GM18520 (cell line): ENCODE measurements at regions not wholly inside any gene's neighbourhood (a gene's known extent, or its start where the extent isn't known, plus 50 kb on each side); places are given as distances from the start of the nearest gene placed in this dataset.

Source experiments
- ATAC-seq: cut with Tn5 transposase; IDR thresholded peaks from one replicate; pipeline ENCODE4 v1.9.1; 2021; ENCODE audit not compliant: unreplicated experiment

GRCh38 chr10:10503772-10504171 lies 513.9 kb upstream of the CELF2 start:
- no peak for ATAC-seq

DNA sequence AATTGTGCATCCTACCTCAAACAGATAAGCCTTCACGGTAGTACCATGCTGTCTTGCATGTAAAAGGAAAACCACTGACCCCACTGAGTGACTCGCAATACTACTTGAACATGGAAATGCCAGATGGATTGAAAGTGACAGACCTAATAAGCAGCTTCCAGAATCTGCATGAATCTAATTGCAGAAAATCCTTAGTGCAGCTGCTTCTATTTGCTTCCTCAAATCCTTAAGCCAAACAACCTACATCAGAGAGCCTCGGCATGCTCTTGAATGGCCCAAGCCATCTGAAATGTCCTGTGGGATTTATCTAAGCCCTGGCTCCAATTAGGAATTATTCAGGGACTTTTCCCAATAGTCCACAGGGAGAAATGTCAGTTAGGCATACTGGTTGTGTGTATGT lies 509.5 kb upstream of the CELF2 start:
- ATAC-seq = no peak

- no peak for ATAC-seq
Observed at GRCh38 chr10:10510179-10510578, 507.5 kb upstream of the CELF2 start.

GRCh38 chr10:10513067-10513466 lies 504.6 kb upstream of the CELF2 start:
- no peak for ATAC-seq

DNA sequence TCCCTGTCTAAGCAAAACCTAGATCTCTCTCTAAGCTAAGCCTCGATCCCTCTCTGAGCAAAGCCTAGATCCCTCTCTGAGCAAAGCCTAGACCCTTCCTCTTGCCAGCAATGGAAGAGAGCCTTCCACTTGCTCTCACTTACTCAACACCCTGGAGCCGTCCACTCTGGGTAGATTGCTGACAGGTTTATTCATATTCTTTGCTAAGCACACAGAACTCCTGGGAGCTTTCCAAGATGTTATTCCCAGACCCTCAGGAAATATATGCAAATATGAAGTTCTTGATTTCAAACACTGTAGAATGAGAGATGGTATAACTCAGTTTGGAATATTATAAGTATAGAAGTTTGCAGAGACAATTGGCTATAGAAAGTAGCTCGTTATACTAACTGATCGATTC lies 503.8 kb upstream of the CELF2 start:
- no peak for ATAC-seq

DNA sequence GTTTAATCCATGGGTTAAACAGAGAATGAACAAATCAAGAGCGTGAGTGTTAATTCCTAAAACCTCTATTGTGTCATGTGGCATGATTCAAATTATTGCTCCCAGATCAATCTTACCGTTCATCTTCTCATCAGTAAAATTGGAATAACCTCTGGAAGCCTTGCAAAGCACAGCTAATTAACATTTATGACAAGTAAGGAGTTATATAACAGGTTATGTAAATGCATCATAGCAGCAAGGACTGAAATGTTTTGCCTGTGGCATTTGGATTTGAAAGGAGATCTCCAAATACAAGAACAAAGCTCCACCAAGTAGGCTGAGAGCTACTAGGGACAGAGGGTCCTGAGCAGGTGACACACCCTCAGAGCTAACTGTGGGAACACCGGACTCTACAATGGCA lies 502.9 kb upstream of the CELF2 start:
- ATAC-seq = no peak

- no peak for ATAC-seq
Observed at GRCh38 chr10:10515479-10516204, 502.0 kb upstream of the CELF2 start.

- ATAC-seq = no peak
Observed at GRCh38 chr10:10516346-10517130, 501.1 kb upstream of the CELF2 start.

- ATAC-seq = no peak
Observed at GRCh38 chr10:10517866-10518265, 499.8 kb upstream of the CELF2 start.

GRCh38 chr10:10519674-10520073 lies 498.0 kb upstream of the CELF2 start:
- ATAC-seq = no peak

DNA sequence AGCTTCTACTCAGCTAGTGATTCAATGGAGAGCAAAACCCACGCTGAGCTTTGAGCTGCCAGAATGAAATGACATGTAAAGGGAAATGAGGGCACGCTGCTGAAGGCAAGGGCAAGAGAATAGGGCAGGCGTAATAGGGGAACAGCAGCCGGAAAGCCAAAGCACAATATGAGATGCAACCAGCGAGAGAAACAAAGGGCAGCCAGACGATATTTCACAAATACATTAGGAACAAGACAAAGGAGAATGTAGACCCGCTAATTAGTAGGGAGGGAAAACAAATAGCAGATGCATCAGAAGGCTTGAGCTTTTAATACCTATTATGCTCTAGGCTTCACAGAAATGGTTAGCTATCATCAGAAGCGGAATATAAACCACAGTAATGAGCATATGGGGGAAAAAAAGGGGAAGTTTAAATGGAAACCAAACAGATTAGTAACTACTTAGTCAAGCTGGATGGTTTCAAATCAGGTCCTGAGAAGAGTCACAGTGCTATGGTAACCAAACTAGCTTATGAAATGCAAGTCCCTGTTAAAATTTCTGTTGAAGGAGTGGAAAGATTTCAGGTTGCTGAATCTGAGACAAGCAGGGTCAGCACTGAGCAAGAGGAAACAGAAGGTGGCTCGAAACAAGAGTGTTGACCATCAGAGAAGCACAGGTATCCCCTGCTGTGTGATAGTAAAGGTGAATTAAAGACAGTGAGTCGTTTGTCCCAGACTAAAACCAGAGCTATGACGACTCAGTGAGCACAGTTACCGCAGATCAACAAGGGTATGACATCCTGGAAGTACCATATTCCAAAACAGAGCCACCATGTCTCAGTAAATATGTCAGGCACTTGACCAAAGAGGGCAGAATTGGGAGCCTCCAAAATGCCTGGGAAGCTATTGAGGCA lies 496.9 kb upstream of the CELF2 start:
- peak; percentile 90 for ATAC-seq

DNA sequence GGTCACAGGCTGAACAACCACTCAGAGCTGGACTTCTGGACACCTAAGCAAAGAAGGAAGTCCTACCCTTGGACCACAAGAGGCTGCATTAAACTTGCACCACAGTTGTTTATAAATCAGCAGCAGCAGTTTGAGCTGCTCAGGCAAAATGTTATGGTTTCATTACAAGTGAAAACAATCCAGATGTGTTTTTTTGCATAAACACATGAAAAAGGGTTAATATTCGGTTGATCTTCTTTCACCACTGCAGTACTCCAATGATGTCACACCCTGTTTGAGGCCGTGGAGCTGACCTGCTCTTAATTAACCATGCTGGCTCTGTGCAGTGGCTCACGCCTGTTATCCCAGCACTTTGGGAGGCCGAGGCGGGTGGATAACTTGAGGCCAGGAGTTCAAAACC lies 490.8 kb upstream of the CELF2 start:
- ATAC-seq = no peak

DNA sequence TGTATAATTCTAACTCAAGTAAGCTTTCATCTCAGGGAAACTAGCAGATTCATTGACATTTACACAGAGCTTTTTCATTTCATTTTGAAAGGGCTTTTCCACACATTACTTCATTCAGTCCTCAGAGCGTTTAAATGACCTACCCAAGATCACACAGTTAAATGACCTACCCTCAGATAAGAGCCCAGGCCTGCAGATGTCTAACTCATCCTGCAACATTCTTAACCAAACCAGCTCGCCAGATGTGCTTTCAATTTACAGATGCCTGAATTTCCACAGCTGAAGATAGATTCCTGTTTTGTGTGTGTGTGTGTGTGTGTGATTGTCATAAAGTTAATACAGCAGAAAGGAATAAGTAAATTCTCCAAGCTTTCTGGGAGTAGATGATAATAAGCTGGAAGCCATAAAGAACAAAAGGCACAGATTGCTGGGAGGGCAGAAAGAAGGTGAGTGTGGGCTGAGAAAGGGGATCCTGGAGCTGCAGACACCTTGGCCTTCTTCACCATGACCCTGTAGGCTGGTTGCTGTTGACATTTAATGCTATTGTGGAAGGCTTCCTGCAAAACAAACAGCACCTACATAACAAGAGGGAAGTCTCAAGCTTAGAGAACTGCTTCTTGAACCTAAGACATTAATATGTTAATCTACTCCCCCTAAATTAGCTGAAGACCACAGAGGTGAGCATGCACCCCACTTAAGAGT lies 489.7 kb upstream of the CELF2 start:
- no peak for ATAC-seq

- no peak for ATAC-seq
Observed at GRCh38 chr10:10528563-10528910, 489.1 kb upstream of the CELF2 start.

GRCh38 chr10:10530313-10530712 lies 487.4 kb upstream of the CELF2 start:
- no peak for ATAC-seq

DNA sequence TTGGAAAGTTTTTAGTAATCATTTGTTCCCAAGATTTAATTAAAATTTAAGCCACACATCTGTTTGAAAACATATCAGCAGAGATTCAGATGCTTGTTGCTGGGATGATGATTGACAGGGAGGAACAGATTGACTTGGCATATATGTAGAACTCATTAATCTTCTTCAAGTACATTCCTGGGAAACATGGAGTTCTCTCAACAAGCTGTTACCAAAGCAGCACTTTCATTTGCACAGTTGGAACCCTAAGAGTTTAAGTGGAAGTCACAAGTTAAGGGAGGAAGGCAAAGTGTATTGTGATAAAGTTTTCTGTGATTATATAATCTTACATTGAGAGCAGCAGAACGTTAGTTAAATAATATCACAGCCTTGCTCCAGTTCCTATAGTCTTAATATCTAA lies 485.4 kb upstream of the CELF2 start:
- no peak for ATAC-seq

GRCh38 chr10:10532826-10533225 lies 484.8 kb upstream of the CELF2 start:
- ATAC-seq = no peak

GRCh38 chr10:10533437-10533836 lies 484.2 kb upstream of the CELF2 start:
- ATAC-seq = no peak

DNA sequence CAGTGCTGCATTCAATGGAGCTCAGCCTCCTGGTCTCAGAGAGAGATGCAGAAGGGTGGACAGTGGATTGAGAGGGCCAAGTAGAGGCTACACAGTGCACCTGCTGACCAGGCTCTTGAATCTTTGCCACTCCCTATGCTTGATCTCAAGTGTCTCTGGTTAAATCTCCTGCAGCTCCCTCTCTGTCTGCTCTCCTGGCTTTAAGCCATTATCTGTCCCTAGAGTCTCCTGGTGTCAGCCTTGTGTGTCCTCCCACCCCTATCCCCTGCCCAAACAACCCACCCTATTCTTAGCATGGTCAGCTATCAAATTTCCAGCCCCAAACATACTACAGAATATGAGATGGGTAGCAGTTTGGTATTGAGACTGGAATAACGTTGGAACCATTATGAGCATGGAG lies 479.3 kb upstream of the CELF2 start:
- ATAC-seq = no peak

GRCh38 chr10:10540398-10540797 lies 477.3 kb upstream of the CELF2 start:
- no peak for ATAC-seq

DNA sequence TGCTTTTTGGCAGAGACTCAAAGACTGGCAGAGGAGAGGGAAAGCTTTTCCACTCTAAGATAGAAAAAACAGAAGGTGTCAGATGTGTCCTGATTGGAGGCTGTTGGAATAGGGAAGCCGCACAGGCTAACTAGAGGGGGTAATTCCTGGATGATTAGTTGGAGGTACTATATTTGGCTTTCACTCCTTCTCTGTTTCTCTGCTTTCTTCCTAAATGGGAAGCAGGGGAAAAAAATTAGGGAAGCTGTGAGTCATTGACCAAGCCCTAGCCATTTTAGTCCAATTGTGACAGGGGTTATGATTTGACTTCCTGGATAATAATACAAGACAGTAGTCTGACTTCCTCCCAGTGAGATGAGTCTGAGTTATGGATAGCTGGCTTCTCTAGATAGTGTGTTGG lies 475.2 kb upstream of the CELF2 start:
- ATAC-seq = no peak
